HCEC 1CT (cell line): ENCODE measurements at regions not wholly inside any gene's neighbourhood (a gene's known extent, or its start where the extent isn't known, plus 50 kb on each side); places are given as distances from the start of the nearest gene placed in this dataset.
"Not testable (repeated sequence)": the region's sequence is repeated elsewhere in the genome, so short reads cannot be mapped to it uniquely, and the experiment has no call there.

Experiments
- DNase-seq: peaks from one replicate; pipeline ENCODE4 v3.0.0-alpha.2; 2017

DNA sequence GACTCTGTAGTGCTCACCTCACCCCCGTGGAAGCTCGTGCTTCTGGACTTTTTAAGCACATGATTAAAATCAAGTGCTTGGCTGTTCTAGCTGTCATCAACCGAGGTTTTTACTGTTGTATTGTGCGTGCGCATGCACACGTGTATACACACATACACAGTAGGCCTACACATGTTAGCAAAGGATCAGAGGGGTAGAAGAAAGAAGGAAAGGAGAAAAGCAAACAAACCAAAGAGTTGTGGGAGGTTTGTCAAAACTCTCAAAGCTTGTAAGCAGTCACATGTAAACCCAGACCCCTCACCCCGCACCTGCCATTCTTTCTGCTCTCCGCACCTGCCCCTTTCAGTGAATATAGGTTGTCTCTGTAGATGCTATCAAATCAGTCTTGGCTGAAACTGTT lies 311.8 kb downstream of the HS3ST1 start:
- DNase-seq, result no peak

DNA sequence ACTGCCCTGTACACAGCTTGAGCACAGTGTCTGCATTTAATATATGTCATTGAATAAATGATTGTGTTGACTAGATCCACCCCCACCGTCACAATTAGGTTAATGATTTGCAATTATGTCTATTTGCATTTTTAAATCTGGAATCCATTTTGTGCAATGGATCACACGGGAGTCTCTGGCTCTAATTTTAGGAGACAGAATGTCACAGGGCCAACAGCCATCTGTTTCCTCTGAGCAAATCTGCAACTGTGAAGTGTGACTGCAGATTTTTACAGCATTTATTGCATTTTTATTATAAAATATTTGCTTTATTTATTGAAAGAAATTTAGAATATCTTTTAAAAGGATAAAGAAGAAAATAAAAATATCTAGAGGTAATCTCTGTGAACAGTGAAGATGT lies 316.8 kb downstream of the HS3ST1 start:
- no peak for DNase-seq

DNA sequence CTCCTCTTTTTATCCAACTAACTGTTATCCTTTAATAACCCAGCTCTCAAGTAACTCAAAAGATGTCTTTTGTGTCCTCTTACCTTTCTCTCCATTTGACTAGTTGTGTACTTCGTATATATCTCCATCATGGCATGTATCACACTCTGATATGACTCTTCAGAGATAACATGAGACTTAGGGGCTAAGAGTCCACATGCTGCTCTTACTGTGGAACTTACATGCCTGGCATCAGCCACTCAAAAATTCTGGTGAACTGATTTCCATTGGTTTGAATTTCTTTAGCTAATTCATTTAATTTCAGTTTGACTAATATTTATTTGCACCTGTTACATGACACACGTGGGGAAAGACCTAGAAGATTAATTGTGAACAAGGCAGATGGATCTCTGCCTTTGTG lies 317.3 kb downstream of the HS3ST1 start:
- DNase-seq, result no peak

DNA sequence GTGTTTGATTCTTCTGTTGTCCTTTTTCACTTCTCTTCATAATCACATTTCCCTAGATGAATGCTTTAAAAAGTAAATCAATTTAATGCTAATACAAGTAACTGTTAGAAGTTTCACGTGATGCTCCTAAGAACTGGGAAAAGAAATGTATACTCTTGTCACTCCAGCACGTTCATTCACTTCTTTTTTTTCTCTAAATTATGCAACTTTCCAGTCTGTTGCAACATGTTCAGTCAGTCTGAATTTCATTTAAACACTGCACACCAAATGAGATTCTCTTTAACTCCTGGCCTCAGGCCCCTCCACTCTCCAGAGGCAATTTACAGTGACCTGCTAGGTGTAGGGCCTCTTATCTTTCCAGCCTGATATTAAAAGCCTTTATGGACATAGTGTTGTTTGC lies 321.9 kb downstream of the HS3ST1 start:
- no peak for DNase-seq

DNA sequence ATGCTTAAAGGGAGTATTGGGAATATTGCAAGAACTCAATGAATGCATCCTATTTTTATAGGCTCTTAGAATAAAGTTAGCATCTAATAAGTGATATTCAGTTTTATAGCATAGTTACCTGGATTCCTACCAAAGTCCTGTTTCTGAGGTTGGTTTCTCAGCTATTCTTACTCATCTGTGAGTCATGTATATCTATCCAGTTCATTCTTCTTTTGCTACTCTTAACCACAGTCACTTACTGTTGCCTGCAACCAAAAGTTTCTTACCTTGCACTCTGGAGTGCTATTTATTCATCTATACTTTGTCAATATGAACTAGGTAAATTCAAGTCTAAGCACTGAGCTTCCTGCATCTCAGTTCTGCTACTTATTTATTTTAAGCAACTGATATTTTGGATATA lies 322.5 kb downstream of the HS3ST1 start:
- no peak for DNase-seq

GRCh38 chr4:11105715-11106114 lies 323.0 kb downstream of the HS3ST1 start:
- DNase-seq, result no peak

GRCh38 chr4:11098461-11098860 lies 330.2 kb downstream of the HS3ST1 start:
- DNase-seq, result no peak

GRCh38 chr4:11097725-11098124 lies 331.0 kb downstream of the HS3ST1 start:
- no peak for DNase-seq

- no peak for DNase-seq
Observed at GRCh38 chr4:11081006-11081405, 347.7 kb downstream of the HS3ST1 start.

- DNase-seq, result peak; percentile 0
Observed at GRCh38 chr4:11079171-11079570, 349.5 kb downstream of the HS3ST1 start.

DNA sequence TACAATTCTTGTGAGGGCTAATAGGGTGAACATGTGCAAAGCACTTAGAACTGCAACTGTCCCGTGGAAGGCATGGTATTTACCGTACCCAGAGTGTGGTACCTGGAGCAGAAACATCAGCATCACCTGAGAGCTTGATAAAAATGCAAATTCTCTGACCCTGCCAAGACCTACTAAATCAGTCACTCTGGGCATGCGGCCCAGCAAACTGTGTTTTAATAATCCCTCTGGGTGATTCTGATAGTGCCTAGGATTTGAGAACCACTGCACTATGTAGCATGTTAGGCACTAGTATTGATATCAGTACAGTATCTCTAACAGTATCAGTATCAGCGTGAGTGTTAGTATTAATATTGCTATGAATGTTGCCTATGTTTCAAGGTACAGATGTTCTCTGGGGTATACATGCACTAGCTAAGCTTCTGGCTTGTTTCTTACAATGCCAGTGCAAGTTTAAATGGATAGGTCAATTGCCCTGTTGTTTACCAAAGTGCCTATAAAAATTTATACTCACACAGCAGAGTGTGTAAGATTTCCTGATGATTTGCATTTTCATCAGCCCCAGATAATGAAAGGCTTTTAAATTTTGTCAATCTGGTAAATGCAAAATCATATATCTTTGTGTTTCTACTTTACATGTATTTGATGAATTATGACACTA lies 354.0 kb downstream of the HS3ST1 start:
- DNase-seq, result no peak

DNA sequence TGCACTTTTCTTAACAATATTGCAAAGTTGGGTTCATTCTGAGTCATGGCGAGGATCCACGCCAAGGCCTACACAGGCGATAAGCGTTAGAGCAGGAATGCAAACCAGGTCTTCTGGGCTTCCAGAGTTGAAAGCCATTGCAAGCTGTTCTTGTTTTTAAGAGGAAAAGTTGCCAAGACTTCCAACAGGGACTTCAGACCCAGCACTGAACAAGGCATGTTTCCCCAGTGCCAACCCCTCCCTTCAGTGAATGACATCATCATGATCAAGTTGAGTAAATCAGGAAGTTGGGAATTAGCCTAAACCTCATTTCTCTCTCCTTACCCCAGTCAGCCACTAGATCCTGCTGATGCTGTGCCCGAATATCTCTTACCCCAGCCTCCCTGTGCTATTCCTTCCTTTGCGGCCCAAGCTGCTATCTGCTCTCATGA lies 355.1 kb downstream of the HS3ST1 start:
- no peak for DNase-seq

- DNase-seq, result no peak
Observed at GRCh38 chr4:11072999-11073398, 355.7 kb downstream of the HS3ST1 start.

DNA sequence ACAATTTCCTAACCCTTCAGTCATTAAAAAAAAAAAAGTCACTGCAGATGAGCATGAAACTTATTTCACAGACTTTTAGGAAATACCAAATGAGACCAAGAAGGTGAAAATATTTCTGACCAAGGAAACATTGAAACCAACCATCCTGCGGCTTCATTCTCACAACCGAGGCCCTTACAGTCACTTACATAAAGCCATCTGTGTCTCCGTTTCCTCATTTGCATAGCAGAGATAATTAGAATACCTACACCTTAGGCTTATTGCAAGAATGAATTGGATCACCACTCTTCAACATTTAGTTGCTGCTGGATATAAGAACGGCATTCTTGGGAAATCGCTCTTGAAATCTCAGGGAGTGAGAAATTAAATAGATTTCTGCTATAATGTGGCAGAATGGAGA lies 356.2 kb downstream of the HS3ST1 start:
- DNase-seq, result no peak

DNA sequence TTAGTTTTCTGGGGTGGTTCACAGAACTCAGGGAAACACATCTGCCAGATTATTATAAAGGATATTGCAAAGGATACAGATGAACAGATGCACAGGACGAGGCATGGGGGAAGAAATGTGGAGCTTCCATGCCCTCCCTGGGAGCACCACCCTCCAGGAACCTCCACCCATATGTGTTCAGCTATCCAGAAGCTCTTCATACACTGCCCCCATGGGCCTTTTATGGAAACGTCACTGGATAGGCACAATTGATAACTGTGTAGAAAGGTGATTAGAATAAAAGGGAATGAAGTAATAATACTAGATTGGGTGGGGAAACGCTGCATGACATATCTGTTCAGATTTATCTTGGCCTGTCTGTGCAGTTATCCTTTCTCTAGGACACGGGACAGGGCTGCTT lies 357.9 kb downstream of the HS3ST1 start:
- DNase-seq, result no peak

DNA sequence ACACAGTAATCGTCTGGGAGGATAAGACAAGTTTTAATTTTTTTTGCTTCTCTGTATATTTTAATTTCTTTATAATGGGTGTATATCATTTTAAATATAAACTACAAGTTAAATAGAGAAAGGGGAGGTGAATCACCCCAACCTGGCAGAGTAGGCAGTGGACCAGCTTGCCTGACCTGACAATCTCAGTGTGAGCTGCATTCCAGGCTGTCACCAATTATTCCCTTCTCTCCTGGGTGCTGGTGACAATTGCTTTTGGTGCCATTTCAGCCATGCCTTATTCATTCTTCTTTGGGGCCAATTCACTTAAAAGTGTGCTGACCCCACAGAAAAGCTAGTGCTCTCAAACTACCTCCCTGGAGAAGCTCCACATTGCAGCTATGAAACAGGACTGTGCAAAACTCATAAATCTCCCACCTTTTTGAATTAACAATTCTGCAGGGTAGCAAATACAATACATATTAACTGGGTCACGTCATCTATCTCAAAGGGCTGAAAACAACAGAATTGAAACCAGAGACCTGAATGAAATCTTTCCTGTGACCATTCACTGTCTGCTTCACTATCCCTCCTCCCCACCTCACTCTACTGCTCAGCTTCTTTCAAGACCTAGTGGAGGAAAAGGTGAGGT lies 359.0 kb downstream of the HS3ST1 start:
- no peak for DNase-seq

DNA sequence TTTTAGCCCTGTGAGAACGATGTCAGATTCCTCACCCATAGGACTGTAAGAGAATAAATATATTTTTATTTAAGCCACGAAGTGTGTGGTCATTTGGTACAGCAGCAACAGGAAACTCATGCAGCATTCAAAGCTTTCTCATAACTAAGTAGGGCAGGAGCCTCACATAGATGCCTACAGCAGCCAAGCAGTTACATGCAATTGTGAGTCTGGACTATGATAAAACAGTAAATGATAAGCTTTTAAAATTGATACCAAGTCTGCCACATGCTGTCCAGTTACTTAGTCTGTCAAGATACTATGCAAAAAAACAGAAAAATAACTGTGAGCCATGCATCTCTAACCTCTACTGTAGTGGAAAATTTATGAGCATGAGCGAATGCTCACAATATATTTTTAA lies 359.6 kb downstream of the HS3ST1 start:
- no peak for DNase-seq

DNA sequence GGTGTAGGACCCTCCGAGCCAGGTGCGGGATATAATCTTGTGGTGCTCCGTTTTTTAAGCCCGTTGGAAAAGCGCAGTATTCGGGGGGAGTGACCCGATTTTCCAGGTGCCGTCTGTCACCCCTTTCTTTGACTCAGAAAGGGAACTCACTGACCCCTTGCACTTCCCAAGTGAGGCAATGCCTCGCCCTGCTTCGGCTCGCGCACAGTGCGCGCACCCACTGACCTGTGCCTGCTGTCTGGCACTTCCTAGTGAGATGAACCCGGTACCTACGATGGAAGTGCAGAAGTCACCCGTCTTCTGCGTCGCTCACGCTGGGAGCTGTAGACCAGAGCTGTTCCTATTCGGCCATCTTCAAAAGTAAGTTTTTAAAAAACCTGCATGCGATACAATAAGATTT lies 362.1 kb downstream of the HS3ST1 start:
- not testable (repeated sequence) for DNase-seq

DNA sequence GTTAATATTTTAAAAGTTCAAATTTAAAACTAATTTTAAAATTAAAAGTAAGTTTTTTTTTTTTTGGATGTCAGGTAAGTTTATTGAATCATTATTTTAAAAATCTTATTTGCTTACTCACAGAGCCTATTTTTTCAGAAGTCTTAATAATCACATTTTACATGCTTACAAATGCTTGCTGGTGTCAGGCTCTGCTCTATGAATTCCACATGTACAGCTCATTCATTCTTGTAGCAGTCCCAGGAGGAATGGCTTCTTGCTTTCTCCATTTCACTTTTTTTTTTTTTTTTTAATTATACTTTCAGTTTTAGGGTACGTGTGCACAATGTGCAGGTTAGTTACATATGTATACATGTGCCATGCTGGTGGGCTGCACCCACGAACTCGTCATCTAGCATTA lies 368.1 kb downstream of the HS3ST1 start:
- DNase-seq, result not testable (repeated sequence)

- DNase-seq, result not testable (repeated sequence)
Observed at GRCh38 chr4:11054937-11055336, 370.4 kb upstream of the CLNK start.

DNA sequence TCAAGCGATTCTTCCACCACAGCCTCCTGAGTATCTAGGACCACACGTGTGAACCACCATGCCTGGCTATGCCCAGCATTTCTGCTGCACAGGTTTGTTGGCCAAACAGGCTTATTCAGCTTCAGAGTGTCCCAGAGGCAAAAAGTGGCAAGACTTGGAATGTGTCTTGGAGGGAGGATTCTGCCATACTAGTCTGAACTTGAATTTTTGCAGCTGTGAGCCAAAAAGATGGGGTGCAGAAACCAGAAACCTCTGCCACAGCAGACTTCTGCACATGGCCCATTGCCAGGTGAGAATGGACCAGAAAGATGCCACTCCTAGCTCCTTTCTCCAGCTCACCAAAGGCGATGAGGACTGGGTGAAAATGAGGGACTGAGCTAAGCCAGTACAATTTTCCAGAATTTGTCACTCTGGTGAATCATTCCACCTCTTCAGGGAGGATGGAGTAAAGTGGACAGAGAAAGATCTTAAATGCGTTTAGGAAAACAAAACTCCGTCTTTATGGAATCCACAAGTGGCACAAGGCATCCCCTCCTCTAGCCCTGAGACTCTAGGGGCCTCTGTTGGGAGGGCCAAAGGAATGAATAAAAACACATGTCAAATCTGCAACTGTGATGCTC lies 369.1 kb upstream of the CLNK start:
- no peak for DNase-seq

DNA sequence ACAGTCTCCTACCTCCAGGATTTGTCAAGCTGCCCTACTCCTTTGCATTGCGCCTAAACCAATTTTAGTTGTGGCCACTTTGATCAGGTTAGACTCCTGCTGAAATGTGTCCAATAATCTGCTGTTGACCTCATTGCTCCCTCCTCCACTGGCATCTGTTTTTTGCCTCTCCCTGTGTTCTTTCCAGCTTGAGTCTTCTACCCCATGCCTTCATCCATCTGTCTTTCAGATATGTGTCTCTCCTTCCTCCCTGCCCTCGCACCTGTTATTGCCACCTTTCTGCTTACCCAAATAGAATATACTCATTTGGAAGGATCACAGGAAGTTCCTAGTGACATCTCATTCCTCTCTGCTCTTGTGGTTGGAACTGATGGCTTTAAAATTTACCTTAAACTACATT lies 366.6 kb upstream of the CLNK start:
- no peak for DNase-seq

- DNase-seq, result no peak
Observed at GRCh38 chr4:11050766-11051165, 366.2 kb upstream of the CLNK start.

GRCh38 chr4:11049001-11049400 lies 364.4 kb upstream of the CLNK start:
- DNase-seq, result no peak

- no peak for DNase-seq
Observed at GRCh38 chr4:11042760-11043159, 358.2 kb upstream of the CLNK start.
